HL-60 (cell line): ENCODE measurements at regions not wholly inside any gene's neighbourhood (a gene's known extent, or its start where the extent isn't known, plus 50 kb on each side); places are given as distances from the start of the nearest gene placed in this dataset.

ENCODE experiments used
- POLR2AphosphoS5 ChIP-seq: IDR thresholded peaks from 2 replicates; pipeline ENCODE4 v1.6.1; 2012; ENCODE audit warnings: low read depth
- SPI1 ChIP-seq: IDR thresholded peaks from 2 replicates; pipeline ENCODE4 v1.6.1; 2012; ENCODE audit warnings: low read depth, mild to moderate bottlenecking, borderline replicate concordance
- TF ChIP-seq, protein P1 (sequence below): IDR thresholded peaks from one replicate; pipeline ENCODE4 v1.5.1; 2011; ENCODE audit warnings: low read length, control low read depth, inconsistent platforms; ENCODE audit not compliant: insufficient read depth

- TF ChIP-seq, protein P1, sequence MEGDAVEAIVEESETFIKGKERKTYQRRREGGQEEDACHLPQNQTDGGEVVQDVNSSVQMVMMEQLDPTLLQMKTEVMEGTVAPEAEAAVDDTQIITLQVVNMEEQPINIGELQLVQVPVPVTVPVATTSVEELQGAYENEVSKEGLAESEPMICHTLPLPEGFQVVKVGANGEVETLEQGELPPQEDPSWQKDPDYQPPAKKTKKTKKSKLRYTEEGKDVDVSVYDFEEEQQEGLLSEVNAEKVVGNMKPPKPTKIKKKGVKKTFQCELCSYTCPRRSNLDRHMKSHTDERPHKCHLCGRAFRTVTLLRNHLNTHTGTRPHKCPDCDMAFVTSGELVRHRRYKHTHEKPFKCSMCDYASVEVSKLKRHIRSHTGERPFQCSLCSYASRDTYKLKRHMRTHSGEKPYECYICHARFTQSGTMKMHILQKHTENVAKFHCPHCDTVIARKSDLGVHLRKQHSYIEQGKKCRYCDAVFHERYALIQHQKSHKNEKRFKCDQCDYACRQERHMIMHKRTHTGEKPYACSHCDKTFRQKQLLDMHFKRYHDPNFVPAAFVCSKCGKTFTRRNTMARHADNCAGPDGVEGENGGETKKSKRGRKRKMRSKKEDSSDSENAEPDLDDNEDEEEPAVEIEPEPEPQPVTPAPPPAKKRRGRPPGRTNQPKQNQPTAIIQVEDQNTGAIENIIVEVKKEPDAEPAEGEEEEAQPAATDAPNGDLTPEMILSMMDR: no peak
- TF ChIP-seq SPI1 (no peak), POLR2AphosphoS5 (no peak)
Measured at GRCh38 chr7:130950054-130950453, 216.0 kb upstream of the KLF14 start.
